Endothelial cell (in vitro differentiated cells): ENCODE measurements at regions not wholly inside any gene's neighbourhood (a gene's known extent, or its start where the extent isn't known, plus 50 kb on each side); places are given as distances from the start of the nearest gene placed in this dataset.
A peak's percentile ranks its signal among the peaks of the same experiment; 100 is the strongest.

Source experiments
- DNase-seq: peaks from one replicate; pipeline ENCODE4 v3.0.0; 2021; ENCODE audit warnings: low spot score
- H3K27ac Mint-ChIP-seq: one replicate; pipeline ENCODE4 v1.8.0; 2021; ENCODE audit warnings: mixed read lengths, inconsistent platforms; ENCODE audit not compliant: unreplicated experiment
- H3K27me3 Mint-ChIP-seq: one replicate; pipeline ENCODE4 v1.8.0; 2021; ENCODE audit warnings: mild to moderate bottlenecking, moderate library complexity, mixed read lengths, inconsistent platforms; ENCODE audit not compliant: unreplicated experiment
- H3K36me3 Mint-ChIP-seq: one replicate; pipeline ENCODE4 v1.8.0; 2021; ENCODE audit warnings: mild to moderate bottlenecking, low read depth, mixed read lengths, inconsistent platforms; ENCODE audit not compliant: unreplicated experiment
- H3K4me1 Mint-ChIP-seq: one replicate; pipeline ENCODE4 v1.8.0; 2021; ENCODE audit warnings: mild to moderate bottlenecking, mixed read lengths, inconsistent platforms; ENCODE audit not compliant: unreplicated experiment
- H3K4me3 Mint-ChIP-seq: one replicate; pipeline ENCODE4 v1.8.0; 2021; ENCODE audit warnings: mild to moderate bottlenecking, mixed read lengths, inconsistent platforms; ENCODE audit not compliant: unreplicated experiment
- H3K9me3 Mint-ChIP-seq: one replicate; pipeline ENCODE4 v1.8.0; 2021; ENCODE audit warnings: mixed read lengths, inconsistent platforms; ENCODE audit not compliant: unreplicated experiment
- TF ChIP-seq, protein P1 (sequence below): fragments of 200-600 bp; sonication (generic); IDR thresholded peaks from one replicate; pipeline ENCODE4 v1.5.0; 2021; ENCODE audit warnings: antibody characterized with exemption; ENCODE audit not compliant: unreplicated experiment

GRCh38 chr5:5710471-5710870 lies 288.0 kb downstream of the ICE1 start:
- DNase-seq: no peak
- Mint-ChIP-seq H3K27me3 (peaks cover 8% of the 10 kb centered on the region), H3K4me1 (peaks cover under 1% of the 10 kb centered on the region), H3K36me3 (no peaks in the 10 kb centered on the region), H3K4me3 (no peak overlapping the region), H3K9me3 (no peaks in the 10 kb centered on the region), H3K27ac (no peak overlapping the region)
- TF ChIP-seq, protein P1, sequence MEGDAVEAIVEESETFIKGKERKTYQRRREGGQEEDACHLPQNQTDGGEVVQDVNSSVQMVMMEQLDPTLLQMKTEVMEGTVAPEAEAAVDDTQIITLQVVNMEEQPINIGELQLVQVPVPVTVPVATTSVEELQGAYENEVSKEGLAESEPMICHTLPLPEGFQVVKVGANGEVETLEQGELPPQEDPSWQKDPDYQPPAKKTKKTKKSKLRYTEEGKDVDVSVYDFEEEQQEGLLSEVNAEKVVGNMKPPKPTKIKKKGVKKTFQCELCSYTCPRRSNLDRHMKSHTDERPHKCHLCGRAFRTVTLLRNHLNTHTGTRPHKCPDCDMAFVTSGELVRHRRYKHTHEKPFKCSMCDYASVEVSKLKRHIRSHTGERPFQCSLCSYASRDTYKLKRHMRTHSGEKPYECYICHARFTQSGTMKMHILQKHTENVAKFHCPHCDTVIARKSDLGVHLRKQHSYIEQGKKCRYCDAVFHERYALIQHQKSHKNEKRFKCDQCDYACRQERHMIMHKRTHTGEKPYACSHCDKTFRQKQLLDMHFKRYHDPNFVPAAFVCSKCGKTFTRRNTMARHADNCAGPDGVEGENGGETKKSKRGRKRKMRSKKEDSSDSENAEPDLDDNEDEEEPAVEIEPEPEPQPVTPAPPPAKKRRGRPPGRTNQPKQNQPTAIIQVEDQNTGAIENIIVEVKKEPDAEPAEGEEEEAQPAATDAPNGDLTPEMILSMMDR: no peak

- Mint-ChIP-seq H3K27me3 (peaks cover 7% of the 10 kb centered on the region), H3K27ac (no peak overlapping the region), H3K9me3 (no peaks in the 10 kb centered on the region), H3K36me3 (no peaks in the 10 kb centered on the region), H3K4me1 (peaks cover 8% of the 10 kb centered on the region), H3K4me3 (no peak overlapping the region)
- DNase-seq: no peak
- TF ChIP-seq, protein P1: no peak
Observed at GRCh38 chr5:5708367-5708919, 286.0 kb downstream of the ICE1 start.

GRCh38 chr5:5705010-5705409 lies 282.5 kb downstream of the ICE1 start:
- TF ChIP-seq, protein P1: no peak
- peaks cover 2% of the 10 kb centered on the region for H3K27me3 Mint-ChIP-seq
- no peaks in the 10 kb centered on the region for H3K9me3 Mint-ChIP-seq
- H3K27ac Mint-ChIP-seq: peak overlapping the region; percentile 72
- peaks cover 8% of the 10 kb centered on the region for H3K4me1 Mint-ChIP-seq
- DNase-seq: no peak
- no peak overlapping the region for H3K4me3 Mint-ChIP-seq
- H3K36me3 Mint-ChIP-seq: no peaks in the 10 kb centered on the region

GRCh38 chr5:5704352-5704751 lies 281.9 kb downstream of the ICE1 start:
- H3K36me3 Mint-ChIP-seq: no peaks in the 10 kb centered on the region
- H3K4me1 Mint-ChIP-seq: peaks cover 8% of the 10 kb centered on the region
- no peak overlapping the region for H3K4me3 Mint-ChIP-seq
- DNase-seq: no peak
- no peak overlapping the region for H3K27ac Mint-ChIP-seq
- no peaks in the 10 kb centered on the region for H3K9me3 Mint-ChIP-seq
- peaks cover 2% of the 10 kb centered on the region for H3K27me3 Mint-ChIP-seq
- TF ChIP-seq, protein P1: no peak

GRCh38 chr5:5702934-5703333 lies 280.5 kb downstream of the ICE1 start:
- no peaks in the 10 kb centered on the region for H3K9me3 Mint-ChIP-seq
- peaks cover 8% of the 10 kb centered on the region for H3K4me1 Mint-ChIP-seq
- no peaks in the 10 kb centered on the region for H3K36me3 Mint-ChIP-seq
- no peak for DNase-seq
- TF ChIP-seq, protein P1: no peak
- H3K4me3 Mint-ChIP-seq: no peak overlapping the region
- H3K27ac Mint-ChIP-seq: no peak overlapping the region
- H3K27me3 Mint-ChIP-seq: peaks cover under 1% of the 10 kb centered on the region
